ENCODE measurements at regions not wholly inside any gene's neighbourhood (a gene's known extent, or its start where the extent isn't known, plus 50 kb on each side); places are given as distances from the start of the nearest gene placed in this dataset.

GRCh38 chr5:163670036-163670435, 164.6 kb downstream of the MAT2B start:
- peaks cover 4% of the 10 kb centered on the region for H3K4me1 ChIP-seq (ENCODE audit: low read depth)
- H3K4me3 ChIP-seq = no peak overlapping the region
- H3K27ac ChIP-seq = no peak overlapping the region
- no peaks in the 10 kb centered on the region for H3K9me3 ChIP-seq (ENCODE audit: low read depth)
- no peaks in the 10 kb centered on the region for H3K36me3 ChIP-seq
- no peaks in the 10 kb centered on the region for H3K27me3 ChIP-seq
- TF ChIP-seq CTCF (IDR thresholded peaks at IDR 0.05; ENCODE audit: low read depth, low read length) = no peak
- no peak for DNase-seq (ENCODE audit: low read depth in 1 of 2, low spot score in 1 of 2)

- Histone ChIP-seq H3K36me3 (no peaks in the 10 kb centered on the region), H3K27me3 (no peaks in the 10 kb centered on the region), H3K4me1 (ENCODE audit: low read depth) (no peaks in the 10 kb centered on the region), H3K4me3 (no peak overlapping the region), H3K9me3 (ENCODE audit: low read depth) (no peaks in the 10 kb centered on the region), H3K27ac (no peak overlapping the region)
- DNase-seq (ENCODE audit: low read depth in 1 of 2, low spot score in 1 of 2) = no peak
- TF ChIP-seq CTCF (IDR thresholded peaks at IDR 0.05; ENCODE audit: low read depth, low read length) = no peak
These were observed 171.7 kb downstream of the MAT2B start for GRCh38 chr5:163677092-163677491.

DNA sequence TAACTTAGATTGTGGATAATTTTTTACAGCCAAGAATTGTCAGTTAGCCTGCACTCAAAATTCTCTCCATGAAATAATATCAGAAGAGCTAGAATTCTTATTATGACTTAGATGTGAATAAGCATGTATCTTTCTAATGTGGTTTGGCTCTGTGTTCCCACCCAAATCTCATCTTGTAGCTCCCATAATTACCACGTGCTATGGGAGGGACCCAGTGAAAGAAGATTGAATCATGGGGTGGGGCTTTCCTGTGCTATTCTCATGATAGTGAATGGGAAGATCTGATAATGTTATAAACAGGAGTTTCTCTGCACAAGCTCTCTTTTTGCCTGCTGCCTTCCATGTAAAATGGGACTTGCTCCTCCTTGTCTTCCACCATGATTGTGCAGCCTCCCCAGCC, 176.8 kb downstream of the MAT2B start:
- no peak overlapping the region for H3K27ac ChIP-seq

GRCh38 chr5:163687414-163687813, 182.0 kb downstream of the MAT2B start:
- Histone ChIP-seq H3K27me3 (no peaks in the 10 kb centered on the region), H3K4me1 (ENCODE audit: low read depth) (no peaks in the 10 kb centered on the region), H3K4me3 (no peak overlapping the region), H3K36me3 (no peaks in the 10 kb centered on the region), H3K27ac (no peak overlapping the region), H3K9me3 (ENCODE audit: low read depth) (no peaks in the 10 kb centered on the region)
- no peak for DNase-seq (ENCODE audit: low read depth in 1 of 2, low spot score in 1 of 2)
- no peak for TF ChIP-seq CTCF (IDR thresholded peaks at IDR 0.05; ENCODE audit: low read depth, low read length)

More for the DNA sequence above, 176.8 kb downstream of the MAT2B start:
- no peak for DNase-seq (ENCODE audit: low read depth in 1 of 2, low spot score in 1 of 2)
- Histone ChIP-seq H3K9me3 (ENCODE audit: low read depth) (no peaks in the 10 kb centered on the region), H3K4me1 (ENCODE audit: low read depth) (no peaks in the 10 kb centered on the region), H3K27me3 (no peaks in the 10 kb centered on the region), H3K36me3 (no peaks in the 10 kb centered on the region), H3K4me3 (no peak overlapping the region)
- TF ChIP-seq CTCF (IDR thresholded peaks at IDR 0.05; ENCODE audit: low read depth, low read length) = no peak

DNA sequence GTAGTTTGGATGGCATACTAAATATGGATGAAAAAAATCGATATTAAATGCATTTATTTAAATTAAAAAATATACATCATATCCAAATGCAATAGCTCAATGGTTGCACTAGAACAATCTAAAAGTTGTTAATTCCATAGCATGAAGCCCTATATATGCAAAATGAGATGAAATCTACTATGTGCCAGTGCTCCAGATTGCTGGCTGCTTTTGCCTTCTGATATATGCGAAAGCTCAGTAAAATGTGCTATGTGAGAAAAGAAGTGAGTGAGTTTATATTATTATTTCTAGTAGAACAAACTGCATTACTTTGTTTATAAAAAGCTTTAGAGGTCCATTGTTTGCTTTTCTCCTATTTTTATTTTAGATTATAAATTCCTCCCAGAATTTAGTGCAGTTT, 186.7 kb downstream of the MAT2B start:
- no peak for DNase-seq (ENCODE audit: low read depth in 1 of 2, low spot score in 1 of 2)
- TF ChIP-seq CTCF (IDR thresholded peaks at IDR 0.05; ENCODE audit: low read depth, low read length) = no peak
- Histone ChIP-seq H3K4me1 (ENCODE audit: low read depth) (peaks cover 9% of the 10 kb centered on the region), H3K36me3 (no peaks in the 10 kb centered on the region), H3K9me3 (ENCODE audit: low read depth) (no peaks in the 10 kb centered on the region), H3K27me3 (no peaks in the 10 kb centered on the region), H3K27ac (no peak overlapping the region), H3K4me3 (no peak overlapping the region)

All from cardiac muscle cell (in vitro differentiated cells and primary cell).